GM19324 (cell line): ENCODE measurements at regions not wholly inside any gene's neighbourhood (a gene's known extent, or its start where the extent isn't known, plus 50 kb on each side); places are given as distances from the start of the nearest gene placed in this dataset.

ENCODE experiments used
- ATAC-seq: cut with Tn5 transposase; IDR thresholded peaks from one replicate; pipeline ENCODE4 v1.9.1; 2021; ENCODE audit warnings: mild to moderate bottlenecking, moderate library complexity; ENCODE audit not compliant: unreplicated experiment, low FRiP score

DNA sequence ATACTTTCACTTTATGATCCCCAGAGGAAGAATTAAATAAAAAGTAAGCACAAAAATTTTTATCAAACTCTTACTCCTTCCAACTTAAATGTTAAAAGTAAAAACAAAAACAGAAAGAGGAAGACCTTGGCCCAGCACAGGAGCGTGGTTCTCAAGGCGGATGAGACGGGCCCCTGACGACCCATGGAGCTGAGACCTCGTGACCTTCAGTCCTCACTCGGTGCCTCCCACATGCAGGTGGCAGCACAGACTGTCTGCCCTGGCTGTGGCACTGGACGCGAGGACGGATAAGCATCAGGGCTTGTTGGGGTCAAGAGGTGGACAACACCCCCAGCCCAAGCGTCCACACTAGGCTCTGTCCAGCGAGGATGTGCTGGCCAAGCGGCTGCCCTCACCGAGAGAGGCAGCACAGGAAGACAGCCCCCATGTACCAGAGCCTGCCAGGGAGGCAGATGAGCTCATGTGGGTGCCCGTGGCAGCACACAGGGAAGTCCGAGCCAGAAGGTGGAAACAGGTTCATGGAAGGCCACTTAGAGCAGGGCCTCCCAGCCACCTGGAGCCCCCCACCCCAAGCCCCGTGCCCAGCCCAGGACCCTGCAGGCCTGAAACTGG lies 1389.8 kb downstream of the TBC1D22A start:
- ATAC-seq = no peak

DNA sequence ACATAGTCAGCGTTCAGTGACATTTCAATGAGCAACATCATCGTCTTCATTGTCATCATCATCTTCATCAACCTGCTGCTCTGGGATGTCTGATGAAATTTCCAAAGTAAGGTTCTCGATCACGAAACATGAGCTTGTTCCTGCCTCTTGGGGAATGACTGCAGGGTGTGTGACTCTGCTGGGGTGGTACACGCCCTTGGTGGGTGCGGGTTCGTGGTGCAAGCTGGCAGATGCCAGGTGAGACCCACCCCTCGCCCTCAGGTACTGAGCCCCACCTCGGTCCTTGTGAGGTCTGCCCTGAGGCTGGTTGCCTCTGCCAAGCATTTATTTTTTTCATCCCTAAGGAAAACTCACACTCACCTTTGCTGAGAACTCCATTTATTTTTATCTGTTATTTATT lies 1389.2 kb downstream of the TBC1D22A start:
- no peak for ATAC-seq

DNA sequence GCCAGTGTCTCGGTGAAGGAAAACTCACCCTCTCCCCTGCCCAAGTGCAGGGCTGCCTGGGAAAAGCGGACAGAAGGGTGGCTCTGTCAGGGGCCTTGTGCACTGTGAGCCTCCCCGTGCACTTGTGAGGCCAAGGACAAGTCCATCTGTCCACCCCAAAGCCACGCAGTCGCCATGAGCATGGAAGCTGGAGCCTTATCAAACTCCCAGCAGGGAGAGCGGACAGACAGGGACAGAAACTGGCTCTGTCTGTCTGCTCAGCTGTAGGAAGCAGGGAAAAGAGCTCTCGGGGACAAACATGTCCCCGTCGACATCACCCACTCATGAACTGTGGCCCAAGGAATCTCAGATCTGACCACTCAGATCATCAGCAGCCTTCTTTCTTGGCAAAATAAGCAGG lies 1385.4 kb downstream of the TBC1D22A start:
- ATAC-seq = no peak

DNA sequence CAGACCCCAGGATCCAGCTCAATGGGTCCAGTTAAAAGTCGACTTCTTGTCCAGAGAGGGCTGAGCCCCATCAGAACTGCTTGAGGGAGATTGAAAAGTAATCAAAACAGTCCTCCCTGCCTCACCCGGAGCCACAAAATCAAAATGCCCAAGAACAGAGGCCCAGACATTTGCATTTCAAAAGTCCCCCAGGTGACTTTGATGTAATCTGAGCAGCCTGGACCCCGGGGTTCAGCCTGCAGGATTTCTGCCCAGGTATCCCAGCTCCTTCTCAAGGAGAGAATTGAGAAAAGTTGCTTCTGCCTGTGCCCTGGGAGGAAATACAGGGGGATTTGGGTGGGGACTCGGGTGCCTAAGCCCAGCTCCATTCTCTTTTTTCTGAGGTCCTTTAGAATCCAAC lies 1385.0 kb downstream of the TBC1D22A start:
- no peak for ATAC-seq

DNA sequence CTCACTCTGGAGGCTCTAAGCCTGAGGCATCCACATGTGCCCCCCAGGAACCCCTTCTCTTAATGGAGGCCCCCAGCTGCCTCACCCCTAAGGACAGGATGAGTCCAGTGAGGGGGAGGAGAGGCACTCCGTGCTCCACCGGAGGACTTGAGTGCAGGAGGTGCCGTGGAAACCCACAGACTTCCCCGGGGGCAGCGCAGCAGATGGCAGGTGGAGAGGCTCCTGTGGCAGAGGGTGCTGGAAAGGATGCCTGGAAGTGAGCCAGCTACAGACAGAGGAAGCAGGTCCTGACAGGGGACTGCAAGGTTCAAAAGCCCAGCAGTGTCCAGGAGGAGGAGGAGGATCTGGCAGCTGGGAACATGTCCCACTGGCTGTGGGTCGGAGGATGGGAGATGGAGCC lies 1384.0 kb downstream of the TBC1D22A start:
- no peak for ATAC-seq

DNA sequence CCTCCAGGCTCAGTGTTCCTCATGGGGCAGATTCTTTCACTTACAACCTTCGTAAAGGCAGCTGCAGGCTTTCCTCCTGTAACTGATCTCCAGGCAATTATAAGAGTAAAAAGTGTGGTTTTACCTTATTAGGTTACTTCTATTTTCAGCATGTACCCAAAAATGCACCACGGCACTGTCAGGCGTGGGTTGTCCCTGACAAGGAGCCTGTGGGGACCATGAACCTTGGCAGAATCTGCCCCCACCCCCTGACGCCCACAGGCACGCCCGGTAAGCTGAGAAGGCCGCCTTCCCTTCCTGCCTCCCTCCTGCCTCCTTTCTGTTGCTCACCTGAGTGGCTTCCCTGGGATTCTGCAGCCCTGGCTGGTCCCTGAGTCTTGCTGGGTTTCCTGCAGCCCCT lies 1383.3 kb downstream of the TBC1D22A start:
- no peak for ATAC-seq

DNA sequence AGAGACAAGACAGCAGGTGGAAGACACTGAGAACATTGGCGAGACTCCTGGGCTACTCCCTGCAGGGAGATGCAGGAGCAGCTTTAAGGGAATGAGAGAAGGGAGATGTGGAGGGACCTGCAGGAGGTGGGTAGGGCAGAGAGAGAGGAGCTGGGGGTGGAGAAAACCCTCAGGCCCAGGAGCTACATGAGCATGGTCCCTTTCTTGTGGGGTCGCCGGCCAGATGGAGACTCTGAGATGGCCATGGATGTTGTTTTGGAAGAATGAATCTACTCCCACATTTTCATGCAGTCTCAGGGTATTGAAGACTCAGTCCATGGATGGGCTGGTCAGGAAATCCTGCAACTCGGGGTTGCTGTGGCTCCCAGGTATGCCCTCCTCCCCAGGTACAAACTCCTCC lies 1381.9 kb downstream of the TBC1D22A start:
- ATAC-seq = no peak

DNA sequence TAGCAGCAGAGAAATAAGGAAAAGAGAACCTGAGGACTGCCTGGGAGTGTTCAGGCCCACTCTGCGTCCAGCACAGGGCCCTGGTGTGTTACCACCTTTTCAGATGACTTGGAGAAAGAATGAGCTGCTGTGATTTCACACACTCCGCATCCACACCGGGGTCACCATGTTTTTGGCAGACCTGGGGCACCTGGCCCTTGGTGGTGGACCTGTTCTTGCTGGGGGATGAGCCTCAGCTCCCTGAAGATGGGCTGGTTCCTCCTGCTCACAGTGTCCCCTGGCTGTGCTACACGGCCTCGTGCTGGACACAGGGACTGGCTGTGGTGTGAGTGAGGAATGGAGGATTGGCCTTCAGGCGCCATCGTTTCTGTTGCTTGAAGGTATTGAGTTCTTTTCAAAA lies 1381.4 kb downstream of the TBC1D22A start:
- ATAC-seq = no peak

DNA sequence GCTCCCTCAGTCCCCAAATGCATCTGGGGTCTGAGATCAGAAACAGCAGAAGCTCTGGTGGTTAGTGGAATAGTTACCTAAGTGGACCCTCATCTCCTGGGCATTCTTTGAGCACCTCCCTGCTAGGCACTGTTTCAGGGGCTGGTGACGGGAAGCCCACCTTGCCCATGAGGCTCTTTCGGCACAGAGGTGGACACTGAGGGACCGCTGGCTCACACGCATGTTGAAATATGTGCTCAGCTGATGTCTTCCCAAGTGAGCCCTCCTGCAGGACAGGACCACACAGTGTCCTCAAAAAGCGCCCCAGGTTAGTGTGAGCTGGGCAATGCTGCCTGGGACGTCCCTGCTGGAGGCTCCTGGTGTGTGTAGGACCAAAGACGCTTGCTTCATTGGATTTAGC lies 1379.9 kb downstream of the TBC1D22A start:
- ATAC-seq = no peak

DNA sequence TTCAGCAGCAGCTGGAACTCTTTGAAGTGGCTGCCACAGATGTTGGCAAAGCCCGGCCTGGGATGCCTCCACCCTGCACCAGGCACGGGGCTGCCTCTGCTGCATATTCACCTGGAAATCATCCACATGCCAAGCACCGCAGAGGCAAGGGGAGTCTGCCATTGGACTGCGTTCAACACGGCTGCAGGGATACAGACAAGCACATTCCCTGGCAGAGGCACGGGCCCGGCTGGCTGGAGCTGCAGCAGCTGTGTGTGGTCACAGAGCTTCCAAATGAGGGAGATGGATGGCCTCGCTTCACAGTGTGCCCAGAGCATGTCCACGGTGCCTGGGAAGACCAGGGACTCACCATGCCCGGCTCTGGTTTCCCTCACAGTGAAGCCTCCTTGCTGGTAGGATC lies 1378.9 kb downstream of the TBC1D22A start:
- ATAC-seq = no peak

DNA sequence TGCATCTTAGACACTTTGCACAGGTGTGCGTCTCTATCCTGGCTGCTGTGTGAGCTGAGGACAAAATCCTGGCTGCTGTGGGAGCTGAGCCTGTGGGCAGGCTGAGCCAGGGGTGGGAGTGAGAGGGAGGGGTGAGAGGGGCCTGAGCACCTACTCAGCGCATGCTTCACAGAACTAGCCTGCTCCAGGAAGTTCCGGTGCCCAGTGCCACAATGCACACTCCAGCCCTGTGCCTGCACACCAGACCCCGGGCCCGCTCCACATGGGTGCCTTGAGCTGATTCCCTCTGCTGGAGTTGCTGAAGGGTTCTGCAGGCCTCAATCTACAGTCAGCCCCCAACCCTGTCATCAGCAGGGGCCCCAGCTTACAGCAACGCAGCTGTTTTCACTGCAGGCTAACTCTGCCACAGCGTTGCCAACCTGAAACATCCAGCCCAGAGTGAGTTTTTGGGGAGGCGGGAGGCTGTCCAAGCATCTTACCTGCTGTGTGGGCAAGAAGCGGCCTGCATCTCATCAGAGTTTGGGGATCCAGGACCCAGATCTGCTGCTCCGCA lies 1377.9 kb downstream of the TBC1D22A start:
- no peak for ATAC-seq

DNA sequence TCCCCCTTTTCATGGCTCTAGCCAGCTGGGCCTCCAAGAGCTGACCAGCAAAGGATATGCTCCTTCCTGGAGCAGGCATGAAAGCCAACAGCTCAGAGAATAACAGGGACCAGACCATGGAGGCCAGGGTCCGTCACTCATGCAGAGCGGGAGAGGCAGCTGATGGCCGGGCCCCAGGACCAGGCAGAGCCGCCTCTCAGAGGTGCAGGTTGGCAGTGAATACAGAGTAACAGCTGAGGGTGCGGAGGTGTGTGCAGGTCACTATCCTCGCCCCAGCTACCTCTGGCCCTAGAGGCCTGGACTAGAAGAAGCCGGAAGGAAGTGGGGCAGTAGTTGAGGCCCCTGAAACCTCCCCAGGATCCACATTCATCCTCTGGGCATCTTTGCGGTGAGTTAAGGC lies 1377.3 kb downstream of the TBC1D22A start:
- ATAC-seq = no peak

DNA sequence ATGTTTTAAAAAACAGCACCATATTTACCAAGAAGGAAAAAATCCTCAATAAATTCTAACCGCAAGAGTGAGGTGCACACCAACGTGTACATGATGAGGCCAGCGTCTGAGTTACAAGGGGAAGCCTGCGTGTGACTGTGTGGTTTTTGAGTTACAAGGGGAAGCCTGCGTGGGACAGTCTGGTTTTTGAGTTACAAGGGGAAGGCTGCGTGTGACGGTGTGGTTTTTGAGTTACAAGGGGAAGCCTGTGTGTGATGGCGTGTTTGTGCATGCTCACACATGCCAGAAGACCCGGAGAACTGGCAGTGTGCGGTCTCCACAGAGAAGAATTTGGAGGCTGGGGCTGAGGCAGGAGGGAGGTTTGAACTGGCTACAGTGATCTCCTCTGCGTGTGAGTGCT lies 1376.4 kb downstream of the TBC1D22A start:
- ATAC-seq = no peak

DNA sequence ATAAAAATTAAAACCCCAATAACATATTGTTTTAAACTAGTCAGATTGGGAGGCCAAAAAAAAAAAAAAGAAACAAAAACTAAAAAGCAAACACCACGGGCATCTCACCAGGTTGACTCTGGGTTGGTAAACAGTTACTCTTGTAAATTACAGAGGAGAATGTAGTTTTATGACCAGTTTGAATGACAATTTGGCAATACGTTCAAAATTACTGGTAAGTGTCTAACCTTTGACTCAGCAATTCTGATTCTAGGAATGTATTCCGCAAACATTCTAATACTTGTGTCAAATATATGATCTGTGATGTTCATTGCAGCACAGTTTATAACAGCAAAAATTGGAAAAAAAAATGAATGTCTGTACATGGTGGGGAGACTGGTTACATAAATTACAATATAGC lies 1376.0 kb downstream of the TBC1D22A start:
- no peak for ATAC-seq

DNA sequence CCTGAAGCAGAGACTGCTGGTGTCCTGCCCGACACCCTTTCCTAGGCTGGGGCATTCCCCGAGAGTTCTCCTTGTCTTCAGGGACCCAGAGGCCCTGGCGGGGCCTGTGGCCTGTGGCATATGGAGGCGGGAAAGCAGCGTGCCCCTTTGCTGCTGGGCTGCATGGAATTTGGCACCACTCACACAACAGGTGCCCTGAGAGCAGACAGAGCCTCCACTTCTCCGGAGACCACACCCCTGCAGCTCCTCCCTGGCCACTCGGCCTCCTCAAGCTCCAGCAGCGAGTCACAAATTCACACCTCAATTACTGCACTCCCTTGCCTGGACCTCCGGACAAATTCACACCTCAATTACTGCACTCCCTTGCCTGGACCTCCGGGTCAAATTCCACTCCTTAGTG lies 1375.2 kb downstream of the TBC1D22A start:
- no peak for ATAC-seq

DNA sequence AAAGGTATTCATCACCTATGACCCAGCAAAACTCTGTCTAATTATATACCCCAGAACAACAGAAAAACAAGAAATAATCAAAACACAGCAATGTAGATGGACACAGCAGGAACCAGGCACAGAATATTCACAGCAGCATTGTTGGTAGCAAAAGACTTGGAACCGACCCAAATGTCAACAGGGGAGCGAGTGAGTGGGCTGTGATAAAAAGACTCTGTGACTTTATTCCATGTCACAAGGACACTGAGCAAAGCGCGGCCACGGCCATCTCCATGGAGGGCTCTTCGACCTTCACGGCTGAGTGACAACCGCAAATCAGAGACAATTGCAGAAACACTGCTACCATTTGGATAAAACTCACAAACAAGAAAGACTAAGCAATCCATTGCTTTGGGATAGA lies 1373.1 kb downstream of the TBC1D22A start:
- ATAC-seq = no peak

DNA sequence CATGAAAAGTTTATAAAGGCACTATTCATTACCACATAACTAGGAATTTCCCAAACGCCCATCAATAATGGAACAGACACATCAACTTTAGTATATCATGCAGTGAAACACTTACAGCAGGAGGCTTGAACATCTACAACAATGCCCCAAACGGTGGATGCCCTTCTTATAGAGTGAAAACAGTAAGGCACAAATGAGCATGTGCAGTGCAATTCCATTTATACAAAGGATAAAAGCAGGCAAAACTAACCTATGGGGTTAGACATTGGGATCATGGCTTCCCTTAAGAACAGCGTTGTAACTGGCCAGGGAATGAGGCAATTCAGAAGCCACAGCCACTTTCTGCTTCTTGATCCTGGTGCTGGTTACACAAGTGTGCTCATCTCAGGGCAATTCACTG lies 1363.0 kb downstream of the TBC1D22A start:
- ATAC-seq = no peak

DNA sequence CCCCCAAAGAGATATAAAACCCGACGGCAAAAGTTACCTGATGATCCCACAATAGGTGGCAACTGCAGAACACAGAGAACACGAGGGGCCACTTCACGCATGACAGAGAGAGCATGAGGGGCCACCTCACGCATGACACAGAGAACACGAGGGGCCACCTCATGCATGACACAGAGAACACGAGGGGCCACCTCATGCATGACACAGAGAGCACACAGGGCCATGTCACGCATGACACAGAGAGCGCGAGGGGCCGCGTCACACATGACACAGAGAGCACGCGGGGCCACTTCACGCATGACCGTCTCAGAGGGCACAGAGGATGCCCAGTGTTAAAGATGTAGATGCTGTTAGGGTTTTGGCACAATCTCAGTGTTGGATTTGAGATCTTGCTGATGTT lies 1359.5 kb downstream of the TBC1D22A start:
- ATAC-seq = no peak

DNA sequence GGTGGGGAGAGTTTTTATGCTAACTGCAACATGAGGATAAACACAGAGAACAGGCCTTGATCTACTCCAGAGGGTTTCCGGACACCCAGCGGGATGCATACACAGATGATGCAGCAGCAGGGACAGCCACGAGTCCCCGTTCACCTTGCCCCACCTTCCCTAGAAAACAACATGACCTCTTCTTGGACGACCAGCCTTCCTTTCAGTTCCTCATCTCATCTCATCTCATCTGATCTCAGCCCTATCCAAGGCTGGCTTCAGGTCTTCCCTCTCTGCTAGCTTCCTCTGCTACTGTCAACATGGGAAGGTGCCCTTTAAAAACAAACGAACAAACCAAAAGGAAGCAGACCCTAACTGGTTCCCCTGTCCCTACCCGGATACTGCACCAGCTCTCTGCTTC lies 1356.2 kb downstream of the TBC1D22A start:
- ATAC-seq = no peak

DNA sequence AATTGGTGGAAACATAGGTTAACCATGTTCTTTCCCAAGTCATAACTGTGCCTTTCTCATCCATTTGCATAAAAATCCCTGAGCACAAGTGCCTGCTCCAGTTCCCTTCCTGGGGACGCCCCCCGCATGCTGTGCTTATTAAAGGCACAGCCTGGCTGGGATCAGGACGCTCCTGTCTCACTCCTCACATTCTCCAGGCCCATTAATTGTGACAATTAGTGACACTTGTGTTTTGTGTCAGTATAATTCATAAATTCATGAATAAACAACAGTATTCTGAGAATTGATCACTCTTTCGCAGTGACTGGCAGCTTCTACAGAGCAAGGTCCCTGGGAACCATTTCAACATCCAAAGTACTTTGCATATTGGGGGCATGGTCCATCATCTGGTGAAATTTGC lies 1354.4 kb downstream of the TBC1D22A start:
- no peak for ATAC-seq

DNA sequence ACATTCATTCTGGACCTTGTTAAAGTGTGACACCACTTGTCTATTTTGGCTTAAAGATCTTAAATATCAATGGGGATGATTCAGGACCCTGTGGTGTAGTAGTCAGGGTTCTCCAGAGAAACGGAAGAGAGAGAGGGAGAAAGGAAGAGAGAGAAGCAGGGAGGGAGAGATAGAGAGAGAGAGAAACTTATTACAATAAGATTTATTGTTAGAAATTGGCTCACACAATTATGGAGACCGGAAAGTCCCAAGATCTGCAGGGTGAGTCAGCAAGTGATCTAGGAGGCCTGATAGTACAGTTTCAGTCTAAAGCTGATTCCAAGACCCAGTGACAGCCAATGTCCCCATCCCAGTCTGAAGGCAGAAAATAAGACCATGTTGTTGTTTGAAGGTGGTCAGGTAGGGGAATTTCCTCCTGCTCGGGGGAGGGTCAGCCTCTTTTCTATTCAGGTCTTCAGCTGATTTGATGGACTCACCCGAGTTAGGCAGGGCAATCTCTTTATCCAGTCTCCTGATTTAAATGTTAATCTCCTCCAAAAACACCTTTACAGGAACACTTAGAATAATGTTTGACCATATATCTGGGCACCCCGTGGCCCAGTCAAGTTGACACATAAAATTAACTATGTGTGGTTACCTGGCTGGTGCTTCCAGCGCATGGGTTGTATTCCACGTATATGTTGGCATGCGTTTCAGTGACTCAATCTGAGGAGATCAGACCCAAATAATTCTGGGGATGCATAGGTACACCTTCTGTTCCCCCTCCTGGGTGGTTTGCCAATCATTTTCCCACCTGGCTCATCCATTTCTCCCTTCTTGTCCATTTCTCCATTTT lies 1350.5 kb downstream of the TBC1D22A start:
- ATAC-seq = no peak

DNA sequence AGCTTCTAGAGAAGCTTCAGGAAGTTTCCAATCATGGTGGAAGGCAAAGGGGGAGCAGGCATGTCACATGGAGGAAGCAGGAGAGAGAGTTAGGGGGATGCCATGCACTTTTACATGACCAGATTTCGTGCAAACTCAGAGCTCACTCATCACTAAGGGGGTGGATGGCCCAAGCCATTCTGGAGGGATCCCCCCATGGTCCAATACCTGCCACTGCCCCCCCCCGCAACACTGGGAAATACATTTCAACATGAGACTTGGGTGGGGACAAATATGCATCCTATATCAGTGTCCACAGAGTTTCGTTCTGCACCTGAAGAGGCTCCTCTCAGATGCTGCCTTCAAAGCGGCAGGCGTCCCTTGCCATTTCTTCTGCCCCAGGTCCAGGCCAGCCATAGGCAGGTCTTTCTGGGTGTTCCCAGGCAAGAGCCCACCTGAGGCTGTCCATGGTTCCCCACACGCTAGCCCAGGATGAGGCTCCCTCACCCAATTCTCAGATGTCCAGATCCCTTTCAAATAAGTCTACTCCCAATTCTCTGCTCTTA lies 1344.3 kb downstream of the TBC1D22A start:
- no peak for ATAC-seq
